ENCODE measurements at regions not wholly inside any gene's neighbourhood (a gene's known extent, or its start where the extent isn't known, plus 50 kb on each side); places are given as distances from the start of the nearest gene placed in this dataset.

- TF ChIP-seq CTCF (IDR thresholded peaks at IDR 0.05 in 8 of 11, conservative IDR thresholded peaks at IDR 0.05 in 3 of 11): no peak
- no peak for TF ChIP-seq POLR2AphosphoS5 (IDR thresholded peaks at IDR 0.05)
- TF ChIP-seq POLR2A (IDR thresholded peaks at IDR 0.05): no peak
Observed at GRCh38 chr14:22152903-22153302, 436.1 kb downstream of the DAD1 start.
